CD1c-positive myeloid dendritic cell (primary cell): ENCODE measurements at regions not wholly inside any gene's neighbourhood (a gene's known extent, or its start where the extent isn't known, plus 50 kb on each side); places are given as distances from the start of the nearest gene placed in this dataset.

Experiments
- DNase-seq: peaks from one replicate; pipeline ENCODE4 v3.0.0-alpha.2; 2016; ENCODE audit errors: extremely low spot score

DNA sequence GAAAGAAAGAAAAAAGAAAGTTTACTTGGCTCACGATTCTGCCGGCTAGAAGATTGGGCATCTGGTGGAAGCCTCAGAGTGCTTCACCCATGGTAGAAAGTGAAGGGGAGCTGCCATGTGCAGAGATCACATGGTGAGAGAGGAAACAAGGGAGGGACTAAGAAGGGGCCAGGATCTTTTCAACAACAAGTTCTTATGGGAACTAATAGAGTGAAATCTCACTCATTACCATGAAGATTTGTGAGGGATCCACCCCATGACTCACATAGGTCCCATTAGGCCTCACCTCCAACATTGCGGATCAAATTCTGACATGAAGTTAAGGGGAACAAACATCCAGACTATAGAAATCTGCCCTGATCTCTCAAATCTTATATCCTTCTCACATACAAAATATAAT, 61.3 kb upstream of the UGT8 start:
- DNase-seq: no peak

DNA sequence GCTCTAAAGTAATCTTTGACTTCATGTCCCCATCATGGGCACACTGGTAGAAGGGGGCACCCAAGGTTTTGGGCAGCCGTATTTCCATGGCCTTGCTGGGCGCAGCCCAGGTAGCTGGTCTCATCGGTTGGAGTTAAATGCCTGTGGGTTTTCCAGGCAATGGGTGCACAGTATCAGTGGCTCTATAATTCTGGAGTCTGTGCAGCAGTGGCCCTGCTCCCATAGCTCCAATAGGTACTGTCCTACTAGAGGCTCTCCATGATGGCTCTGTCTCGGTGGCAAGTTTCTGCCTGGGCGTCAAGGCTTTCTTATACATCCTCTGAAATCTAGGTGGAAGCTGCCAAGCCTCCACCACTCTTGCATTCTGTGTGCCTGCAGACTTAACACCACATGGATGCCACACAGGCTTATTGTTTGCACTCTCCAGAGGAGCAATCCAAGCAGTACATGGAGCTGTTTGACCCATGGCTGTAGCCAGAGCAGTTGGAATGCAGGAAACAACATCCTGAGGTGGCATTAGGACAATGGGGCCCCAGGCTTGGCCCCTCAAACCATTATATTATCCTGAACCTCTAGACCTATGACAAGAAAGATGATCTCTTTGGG, 60.5 kb upstream of the UGT8 start:
- DNase-seq: no peak

DNA sequence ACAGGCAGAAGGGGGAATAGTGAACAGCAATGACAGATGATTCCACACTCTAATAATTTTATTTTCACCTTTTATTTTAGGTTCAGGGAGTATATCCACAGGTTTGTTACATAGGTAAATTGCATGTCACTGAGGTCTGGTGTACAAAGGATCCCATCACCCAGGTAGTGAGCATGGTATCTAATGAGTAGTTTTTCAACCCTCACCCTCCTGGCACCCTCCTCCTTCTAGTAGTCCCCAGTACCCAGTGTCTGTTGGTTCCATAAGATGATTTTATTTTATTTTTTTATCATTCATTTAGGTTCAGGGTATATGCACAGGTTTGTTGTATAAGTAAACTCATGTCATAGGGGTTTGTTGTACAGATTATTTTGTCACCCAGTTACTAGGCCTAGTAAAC, 58.6 kb upstream of the UGT8 start:
- DNase-seq: no peak

GRCh38 chr4:114547340-114548134, 51.1 kb upstream of the UGT8 start:
- DNase-seq: no peak
